Right lobe of liver (tissue), 6 donors: ENCODE measurements at regions not wholly inside any gene's neighbourhood (a gene's known extent, or its start where the extent isn't known, plus 50 kb on each side); places are given as distances from the start of the nearest gene placed in this dataset.

ENCODE experiments used
- ATAC-seq, 4 donors: fragments of 200-7000 bp; cut with Tn5 transposase; one replicate each; pipeline ENCODE4 v1.9.1; 2020; ENCODE audit warnings: mild to moderate bottlenecking in 4 of 4, moderate library complexity in 4 of 4
- DNase-seq, 3 donors: peaks; one replicate each; pipeline ENCODE4 v3.0.0-alpha.2; 2020
- H3K27ac ChIP-seq, 3 donors: fragments of 200-600 bp; one replicate each; pipeline ENCODE4 v1.8.0; 2022
- H3K27me3 ChIP-seq, 2 donors: fragments of 200-600 bp; one replicate each; pipeline ENCODE4 v1.8.0; 2022
- H3K36me3 ChIP-seq, 4 donors: fragments of 200-600 bp; sonication (generic) in 1 of 4; one replicate each; pipeline versions ENCODE4 v1.5.1 to v1.8.0; 2017 to 2022; ENCODE audit warnings: control low read depth in 1 of 4
- H3K4me1 ChIP-seq, 4 donors: fragments of 200-600 bp; sonication (generic) in 1 of 4; one replicate each; pipeline versions ENCODE4 v1.5.1 to v1.8.0; 2017 to 2022; ENCODE audit warnings: control low read depth in 1 of 4
- H3K4me3 ChIP-seq, 3 donors: fragments of 200-600 bp; one replicate each; pipeline ENCODE4 v1.8.0; 2022
- H3K9me3 ChIP-seq, 4 donors: fragments of 200-600 bp; sonication (generic) in 1 of 4; one replicate each; pipeline versions ENCODE4 v1.5.1 to v1.8.0; 2017 to 2022; ENCODE audit warnings: control low read depth in 1 of 4
- CTCF ChIP-seq, 4 donors: fragments of 200-600 bp in 3 of 4; fragments of 450-650 bp in 1 of 4; IDR thresholded peaks; one replicate each; pipeline versions ENCODE4 v1.5.1 to v1.8.0; 2016 to 2022; ENCODE audit warnings: antibody characterized with exemption in 4 of 4, mild to moderate bottlenecking in 2 of 4
- POLR2A ChIP-seq: fragments of 450-650 bp; IDR thresholded peaks from one replicate; pipeline ENCODE4 v1.6.1; 2017; ENCODE audit warnings: antibody characterized with exemption, mild to moderate bottlenecking
- WGBS: methylation state at CpG from one replicate; pipeline ENCODE4 v1.1.6; 2018; ENCODE audit warnings: low coverage, low lambda C conversion rate; ENCODE audit not compliant: insufficient coverage; ENCODE audit errors: missing lambda C conversion rate; 5-methylcytosine and 5-hydroxymethylcytosine counted together
- intact Hi-C, 2 donors: fragments of 100-400 bp; cut with DNase I; formaldehyde crosslinking; loops; one replicate each; pipeline versions ENCODE4 v1.11.2 to v1.14.1; 2022
- donor health status: DM: no; HTN: yes; CAD: no.
- donor health status: DM: no; HTN: no; CAD: no.
- donor health status: DM: no; HTN: no; CAD: no.
- donor health status: DM: no; HTN: yes; CAD: no.
- donor health status: DM: no; HTN: yes; CAD: no.

DNA sequence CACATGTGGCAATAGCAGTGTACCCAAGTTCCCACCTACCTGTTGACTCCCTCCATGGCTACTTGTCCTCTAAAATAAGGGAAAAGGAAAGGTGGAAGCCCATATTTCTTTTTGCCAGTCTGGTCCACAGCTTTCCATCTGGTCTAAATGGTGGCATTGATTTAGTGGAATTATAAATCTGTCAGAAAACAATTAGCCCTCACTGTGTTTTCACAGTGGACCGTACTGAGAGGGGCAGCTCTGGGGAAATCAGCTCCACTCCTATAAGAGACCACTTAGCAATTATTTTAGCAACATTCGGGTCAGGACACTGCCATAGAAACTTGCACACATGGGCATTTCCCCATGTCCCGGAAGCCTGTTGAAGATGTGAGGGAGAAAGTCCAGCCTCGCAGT, 653.4 kb upstream of the MARCKS start:
- Histone ChIP-seq H3K4me1 (no peaks in the 10 kb centered on the region), H3K9me3 (no peaks in the 10 kb centered on the region), H3K4me3 (no peak overlapping the region), H3K27me3 (no peaks in the 10 kb centered on the region), H3K27ac (no peak overlapping the region), H3K36me3 (no peaks in the 10 kb centered on the region)
- intact Hi-C loops: no loop called here
- DNase-seq (no peak), ATAC-seq (no peak)
- no peak for TF ChIP-seq CTCF (IDR thresholded peaks at IDR 0.05)
- no peak for TF ChIP-seq POLR2A
- WGBS: 71% methylated on average over 4 of the region's 4 CpGs

DNA sequence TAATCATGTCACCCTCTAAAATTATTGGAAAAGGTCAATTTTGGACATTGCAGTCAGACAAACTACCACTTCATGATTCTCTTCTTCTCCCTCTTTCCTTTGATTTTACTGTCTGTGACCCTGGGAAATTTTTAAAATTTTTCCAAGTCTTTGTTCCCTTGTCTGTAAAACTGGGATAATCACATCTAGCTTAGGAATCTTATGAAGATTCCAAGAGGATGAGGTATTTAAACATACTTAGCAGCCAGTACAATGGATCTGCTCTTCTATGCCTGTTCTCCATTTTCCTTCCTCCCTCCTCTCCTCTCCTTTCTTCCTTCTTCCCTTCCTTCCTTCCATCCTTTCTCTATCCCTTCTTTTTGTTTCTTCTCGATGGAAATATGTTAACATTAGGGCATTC, 651.6 kb upstream of the MARCKS start:
- no peak for ATAC-seq

DNA sequence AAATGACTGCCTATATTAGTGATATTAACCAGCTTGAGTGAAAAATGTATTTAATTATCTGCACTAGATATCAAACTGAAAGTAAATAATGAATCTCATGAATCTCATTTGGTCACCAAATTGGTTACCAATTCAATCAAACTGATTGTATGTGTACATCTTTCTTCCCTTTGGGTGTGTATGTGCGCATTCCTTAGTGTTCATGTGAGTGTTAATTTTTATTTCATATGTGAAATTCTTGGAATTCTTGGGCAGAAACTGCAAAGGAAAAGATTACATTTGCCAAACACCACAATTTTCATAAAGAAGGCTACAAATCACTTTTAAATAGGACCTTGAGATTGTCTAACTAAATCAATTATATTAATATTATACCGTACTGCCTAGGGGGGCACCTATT, 648.4 kb upstream of the MARCKS start:
- WGBS: 79% methylated on average over 2 of the region's 2 CpGs
- ATAC-seq (no peak), DNase-seq (no peak)
- Histone ChIP-seq H3K4me1 (no peaks in the 10 kb centered on the region), H3K4me3 (no peak overlapping the region), H3K36me3 (no peaks in the 10 kb centered on the region), H3K9me3 (no peaks in the 10 kb centered on the region), H3K27ac (no peak overlapping the region), H3K27me3 (no peaks in the 10 kb centered on the region)
- no peak for TF ChIP-seq CTCF (IDR thresholded peaks at IDR 0.05)
- no peak for TF ChIP-seq POLR2A
- intact Hi-C loops: no loop called here

More for the DNA sequence above, 651.6 kb upstream of the MARCKS start:
- Histone ChIP-seq H3K4me3 (no peak overlapping the region), H3K27ac (no peak overlapping the region), H3K36me3 (no peaks in the 10 kb centered on the region), H3K27me3 (no peaks in the 10 kb centered on the region), H3K9me3 (no peaks in the 10 kb centered on the region), H3K4me1 (no peaks in the 10 kb centered on the region)
- DNase-seq: no peak
- WGBS: 18% methylated on average over 1 of the region's 1 CpG
- no peak for TF ChIP-seq CTCF (IDR thresholded peaks at IDR 0.05)
- no peak for TF ChIP-seq POLR2A
- intact Hi-C loops: no loop called here

GRCh38 chr6:113209315-113209714, 647.8 kb upstream of the MARCKS start:
- Histone ChIP-seq H3K27me3 (no peaks in the 10 kb centered on the region), H3K27ac (no peak overlapping the region), H3K9me3 (no peaks in the 10 kb centered on the region), H3K4me1 (no peaks in the 10 kb centered on the region), H3K4me3 (no peak overlapping the region), H3K36me3 (no peaks in the 10 kb centered on the region)
- intact Hi-C loops: no loop called here
- DNase-seq: no peak
- no peak for ATAC-seq
- TF ChIP-seq CTCF (IDR thresholded peaks at IDR 0.05) (no peak), POLR2A (no peak)
- 59% methylated on average over 4 of the region's 5 CpGs for WGBS

- no peaks in the 10 kb centered on the region for H3K27me3 ChIP-seq
- no peaks in the 10 kb centered on the region for H3K9me3 ChIP-seq
- no peak overlapping the region for H3K4me3 ChIP-seq
- ATAC-seq (no peak), DNase-seq (no peak)
- no peaks in the 10 kb centered on the region for H3K4me1 ChIP-seq
- no peak overlapping the region for H3K27ac ChIP-seq
- intact Hi-C loops: no loop called here
- TF ChIP-seq CTCF (IDR thresholded peaks at IDR 0.05) (no peak), POLR2A (no peak)
- no peaks in the 10 kb centered on the region for H3K36me3 ChIP-seq
Measured at GRCh38 chr6:113211170-113211569, 646.0 kb upstream of the MARCKS start.
